ENCODE measurements at regions not wholly inside any gene's neighbourhood (a gene's known extent, or its start where the extent isn't known, plus 50 kb on each side); places are given as distances from the start of the nearest gene placed in this dataset.

DNA sequence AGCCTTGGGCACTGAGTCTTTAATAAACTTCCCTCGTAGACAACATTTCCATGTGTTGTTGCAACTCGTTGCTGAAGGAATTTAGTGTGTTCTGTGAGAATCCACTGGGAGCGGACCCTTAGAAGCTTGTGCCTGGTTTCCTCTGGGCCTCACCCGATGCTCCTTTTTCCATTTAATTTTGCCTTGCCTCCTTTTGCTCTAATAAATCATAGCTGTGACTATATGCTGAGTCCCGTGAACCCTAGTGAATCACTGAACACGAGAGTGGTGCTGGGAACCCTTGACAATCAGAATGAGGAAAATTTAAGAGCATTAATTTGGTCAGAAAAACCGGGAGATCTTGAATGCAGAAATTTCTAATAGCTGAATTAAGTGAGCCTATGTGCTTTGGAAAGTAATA is 291.1 kb upstream of the ZNF608 start:
- in situ Hi-C loops (cut with HindIII; ENCODE audit: low sequenced_read_pairs) = no loop called here

DNA sequence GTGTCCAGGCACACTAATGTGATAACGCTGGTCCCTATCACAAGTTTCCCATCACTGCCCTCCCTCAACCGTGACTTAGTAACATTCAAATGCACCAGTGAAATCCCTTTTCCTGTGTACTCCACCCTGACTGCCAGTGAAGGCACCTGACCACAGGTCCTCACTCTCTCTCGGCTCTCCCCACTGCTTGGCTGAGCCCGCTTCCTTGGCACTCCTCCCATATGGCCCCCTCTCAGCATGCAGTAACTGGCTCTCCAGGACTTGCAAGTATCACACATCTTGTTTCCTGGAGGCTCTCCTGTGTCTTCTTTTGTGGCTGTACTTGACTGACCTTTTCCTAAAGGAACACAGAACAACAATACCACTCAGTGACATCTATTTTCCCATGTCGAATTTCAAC is 292.0 kb upstream of the ZNF608 start:
- in situ Hi-C loops (cut with HindIII; ENCODE audit: low sequenced_read_pairs) = no loop called here

DNA sequence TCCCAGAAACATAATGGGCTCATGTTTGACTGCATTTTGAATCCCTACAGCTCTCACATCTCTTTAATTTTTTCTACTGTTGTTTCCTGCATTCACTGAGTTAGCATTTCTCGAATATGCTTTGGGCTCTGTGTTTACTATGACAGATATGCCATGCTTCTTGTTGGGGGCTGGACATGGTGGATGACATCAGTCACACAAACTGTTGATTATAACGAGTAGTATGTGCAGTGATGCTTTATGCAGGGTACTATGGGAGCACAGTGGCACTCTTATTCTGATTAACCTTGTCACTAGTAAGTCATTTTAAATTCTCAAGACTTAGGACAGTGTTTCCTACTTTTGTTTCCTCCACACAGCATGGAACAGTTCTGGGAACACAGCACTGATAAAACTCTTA is 295.4 kb upstream of the ZNF608 start:
- in situ Hi-C loops (cut with HindIII; ENCODE audit: low sequenced_read_pairs) = no loop called here

- in situ Hi-C loops (cut with HindIII; ENCODE audit: low sequenced_read_pairs) = no loop called here
These were observed 295.9 kb upstream of the ZNF608 start for GRCh38 chr5:125042261-125042890.

DNA sequence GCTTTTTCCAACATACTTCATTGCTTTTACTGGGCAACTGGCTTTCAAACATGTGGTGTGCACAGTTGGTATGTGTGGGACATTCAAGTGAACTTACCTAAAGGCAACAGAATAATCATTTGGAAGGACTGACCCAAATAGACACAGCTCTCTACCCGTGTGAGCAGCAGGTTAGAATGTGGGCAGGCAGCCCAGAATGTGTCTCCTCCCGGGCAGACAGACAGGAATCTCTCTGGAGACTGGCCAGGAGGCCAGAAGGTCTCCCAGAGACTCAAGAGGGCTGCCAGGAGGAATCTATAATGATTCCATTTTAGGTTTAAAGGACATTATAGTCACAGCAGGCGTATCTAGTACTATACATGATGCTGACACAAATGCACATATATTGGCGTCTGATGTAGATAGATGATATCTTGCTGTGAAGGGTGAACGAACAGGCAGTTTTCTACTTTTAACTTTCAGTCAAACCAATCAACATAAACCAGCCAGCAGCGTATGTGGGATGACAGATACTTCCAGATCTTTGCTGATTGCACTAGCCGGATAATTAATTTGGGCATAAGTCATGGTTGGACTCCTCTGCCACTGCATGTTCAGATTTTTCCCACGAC is 297.4 kb upstream of the ZNF608 start:
- in situ Hi-C loops (cut with HindIII; ENCODE audit: low sequenced_read_pairs) = no loop called here

- in situ Hi-C loops (cut with HindIII; ENCODE audit: low sequenced_read_pairs) = no loop called here
These were observed 298.2 kb upstream of the ZNF608 start for GRCh38 chr5:125044491-125045282.

GRCh38 chr5:125045646-125046045 is 299.2 kb upstream of the ZNF608 start:
- in situ Hi-C loops (cut with HindIII; ENCODE audit: low sequenced_read_pairs) = no loop called here

- in situ Hi-C loops (cut with HindIII; ENCODE audit: low sequenced_read_pairs) = no loop called here
These were observed 300.4 kb upstream of the ZNF608 start for GRCh38 chr5:125046838-125047237.

DNA sequence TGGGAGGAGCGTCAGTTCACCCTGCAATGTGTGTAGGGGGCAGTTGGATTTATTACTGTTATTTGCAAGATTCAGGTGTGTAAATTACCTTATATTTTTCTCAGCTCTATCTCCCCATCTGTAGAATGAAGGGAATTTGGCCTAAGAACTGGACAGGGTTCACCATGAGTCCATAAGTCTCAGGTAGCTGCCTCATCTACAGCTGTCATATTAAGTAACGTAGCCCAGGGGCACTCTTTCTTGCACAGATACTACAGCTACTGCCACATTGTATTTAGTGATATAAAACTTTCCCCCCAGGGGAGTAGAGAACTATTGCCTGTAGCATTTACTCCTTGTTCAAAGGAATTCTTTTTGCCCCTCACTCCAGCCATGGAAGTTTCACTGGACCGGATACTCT is 301.4 kb upstream of the ZNF608 start:
- in situ Hi-C loops (cut with HindIII; ENCODE audit: low sequenced_read_pairs) = no loop called here

- in situ Hi-C loops (cut with HindIII; ENCODE audit: low sequenced_read_pairs) = no loop called here
These were observed 303.6 kb upstream of the ZNF608 start for GRCh38 chr5:125049721-125050702.

- in situ Hi-C loops (cut with HindIII; ENCODE audit: low sequenced_read_pairs) = no loop called here
These were observed 304.5 kb upstream of the ZNF608 start for GRCh38 chr5:125050926-125051325.

DNA sequence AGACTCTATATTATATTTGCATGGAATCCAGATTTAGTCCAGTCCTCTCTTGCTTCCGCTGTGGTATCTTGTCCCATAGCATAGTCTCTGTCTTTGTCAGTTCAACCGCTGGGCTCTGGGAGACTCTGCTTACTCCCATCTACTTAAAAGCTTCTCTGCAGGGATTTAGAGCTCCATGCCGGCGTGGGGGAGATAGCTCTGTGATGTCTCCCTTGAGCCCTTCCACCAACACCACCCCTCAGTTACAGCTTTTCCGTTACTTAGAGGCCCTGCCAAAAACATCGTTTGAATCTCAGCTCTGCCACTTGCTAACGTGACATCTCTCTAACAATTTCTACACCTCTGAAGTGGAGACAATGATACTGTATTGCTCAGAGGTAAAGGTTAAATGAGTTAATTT is 306.1 kb upstream of the ZNF608 start:
- in situ Hi-C loops (cut with HindIII; ENCODE audit: low sequenced_read_pairs) = no loop called here

- in situ Hi-C loops (cut with HindIII; ENCODE audit: low sequenced_read_pairs) = no loop called here
These were observed 306.7 kb upstream of the ZNF608 start for GRCh38 chr5:125053179-125053578.

- in situ Hi-C loops (cut with HindIII; ENCODE audit: low sequenced_read_pairs) = no loop called here
These were observed 307.7 kb upstream of the ZNF608 start for GRCh38 chr5:125054146-125054545.

GRCh38 chr5:125056671-125057485 is 310.4 kb upstream of the ZNF608 start:
- in situ Hi-C loops (cut with HindIII; ENCODE audit: low sequenced_read_pairs) = no loop called here

DNA sequence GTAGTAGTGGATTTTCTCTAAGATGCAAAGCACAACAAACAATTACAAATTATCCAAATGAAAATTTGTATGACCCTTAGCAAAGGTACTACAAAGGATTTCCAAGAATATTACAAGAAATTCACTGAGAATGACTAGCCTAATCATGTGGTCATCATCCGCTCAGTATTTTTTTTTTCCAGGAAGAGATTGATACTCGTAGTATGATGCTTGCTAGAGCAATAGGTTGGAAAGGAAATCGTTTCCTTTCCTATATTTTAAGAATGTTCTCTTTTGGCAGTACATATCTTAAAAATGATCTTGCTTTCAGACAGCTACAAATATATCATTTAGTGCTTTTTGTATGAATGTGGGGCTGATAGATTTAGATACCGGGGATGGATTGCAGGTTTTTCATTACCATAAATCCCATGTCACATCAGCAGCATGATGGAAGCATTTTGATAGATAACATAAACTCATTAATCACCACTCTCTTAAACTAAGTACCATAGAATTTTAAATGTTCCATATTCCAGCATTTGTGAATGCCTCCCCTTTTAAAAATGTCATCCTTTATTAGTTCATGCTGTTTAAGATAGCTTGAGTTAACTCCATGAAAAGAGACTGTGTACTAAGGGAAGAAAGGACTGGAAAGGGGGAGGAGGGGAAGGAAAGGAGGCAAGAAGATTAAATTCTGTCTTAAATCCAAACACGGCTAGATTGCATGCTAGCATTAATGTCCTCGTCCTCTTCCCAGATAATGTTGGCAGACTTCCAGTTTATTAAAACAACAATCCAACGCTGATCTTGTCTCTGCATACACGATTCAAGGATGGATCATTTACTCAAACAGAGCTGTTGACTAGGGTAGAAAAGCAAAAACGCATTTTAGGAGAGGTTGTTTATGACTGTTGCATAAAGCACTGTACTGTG is 311.7 kb upstream of the ZNF608 start:
- in situ Hi-C loops (cut with HindIII; ENCODE audit: low sequenced_read_pairs) = no loop called here

- in situ Hi-C loops (cut with HindIII; ENCODE audit: low sequenced_read_pairs) = no loop called here
These were observed 313.0 kb upstream of the ZNF608 start for GRCh38 chr5:125059255-125060002.

DNA sequence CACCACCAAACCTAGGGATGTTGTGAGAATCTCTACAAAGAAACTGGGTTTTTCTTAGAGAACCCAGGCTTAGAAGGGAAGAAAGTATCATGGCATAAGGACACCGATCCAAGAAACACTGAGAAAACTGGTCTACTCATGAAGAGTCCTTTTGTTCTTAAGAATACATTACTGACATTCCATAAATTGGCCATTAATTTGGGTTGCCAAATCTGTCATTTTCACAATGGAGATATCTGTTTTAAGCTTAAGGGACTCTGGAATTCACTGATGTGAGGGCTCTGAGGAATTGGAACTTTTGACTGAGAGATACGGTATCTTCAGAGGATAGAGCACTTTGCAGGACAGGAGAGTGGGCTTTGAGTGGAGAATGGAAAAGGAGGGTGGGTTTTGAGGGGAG is 315.3 kb upstream of the ZNF608 start:
- in situ Hi-C loops (cut with HindIII; ENCODE audit: low sequenced_read_pairs) = no loop called here

All from DLD1 (cell line).